HT-29 (cell line): ENCODE measurements at regions not wholly inside any gene's neighbourhood (a gene's known extent, or its start where the extent isn't known, plus 50 kb on each side); places are given as distances from the start of the nearest gene placed in this dataset.

Source experiments
- DNase-seq: peaks from one replicate; pipeline ENCODE4 v3.0.0-alpha.2; 2015; ENCODE audit warnings: low spot score

DNA sequence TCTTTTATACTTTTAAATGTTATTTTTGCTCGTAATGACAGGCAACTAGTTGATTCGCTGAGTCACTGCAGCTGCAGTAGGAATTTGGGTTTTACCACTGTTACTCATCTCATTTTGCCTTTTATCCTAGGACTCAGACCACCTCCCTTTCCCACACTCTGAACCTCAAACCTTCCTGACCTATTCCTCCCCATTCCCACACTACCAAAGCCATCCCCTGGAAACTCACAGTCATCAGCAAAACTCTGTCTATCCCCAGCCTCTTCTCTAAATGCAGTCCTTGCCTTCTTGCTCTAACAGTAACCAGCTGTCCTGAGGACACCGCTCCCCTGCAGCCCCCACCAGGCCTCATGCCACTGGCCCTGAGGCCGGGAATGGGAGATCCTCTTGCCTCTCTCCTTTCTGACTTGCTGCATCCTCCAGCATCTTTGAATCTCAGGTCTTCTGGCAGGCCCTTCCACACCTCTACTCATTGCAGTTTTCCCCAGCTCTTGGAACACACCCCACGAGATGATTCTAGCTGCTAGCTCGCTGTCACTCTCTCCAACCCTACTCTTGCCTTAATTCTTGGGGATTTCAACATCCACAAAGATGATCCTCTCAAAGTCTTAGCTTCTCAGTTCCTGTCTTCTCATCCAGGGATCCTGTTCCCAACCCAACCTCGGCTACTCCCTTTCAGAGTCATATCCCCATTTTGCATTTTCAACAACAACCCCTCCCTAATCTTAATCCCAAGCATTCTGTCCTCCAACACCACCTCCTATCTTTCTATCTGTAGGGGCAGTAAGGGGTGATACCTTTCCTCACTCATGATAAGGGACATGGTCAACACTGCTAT lies 55.9 kb upstream of the C3orf80 start:
- no peak for DNase-seq

DNA sequence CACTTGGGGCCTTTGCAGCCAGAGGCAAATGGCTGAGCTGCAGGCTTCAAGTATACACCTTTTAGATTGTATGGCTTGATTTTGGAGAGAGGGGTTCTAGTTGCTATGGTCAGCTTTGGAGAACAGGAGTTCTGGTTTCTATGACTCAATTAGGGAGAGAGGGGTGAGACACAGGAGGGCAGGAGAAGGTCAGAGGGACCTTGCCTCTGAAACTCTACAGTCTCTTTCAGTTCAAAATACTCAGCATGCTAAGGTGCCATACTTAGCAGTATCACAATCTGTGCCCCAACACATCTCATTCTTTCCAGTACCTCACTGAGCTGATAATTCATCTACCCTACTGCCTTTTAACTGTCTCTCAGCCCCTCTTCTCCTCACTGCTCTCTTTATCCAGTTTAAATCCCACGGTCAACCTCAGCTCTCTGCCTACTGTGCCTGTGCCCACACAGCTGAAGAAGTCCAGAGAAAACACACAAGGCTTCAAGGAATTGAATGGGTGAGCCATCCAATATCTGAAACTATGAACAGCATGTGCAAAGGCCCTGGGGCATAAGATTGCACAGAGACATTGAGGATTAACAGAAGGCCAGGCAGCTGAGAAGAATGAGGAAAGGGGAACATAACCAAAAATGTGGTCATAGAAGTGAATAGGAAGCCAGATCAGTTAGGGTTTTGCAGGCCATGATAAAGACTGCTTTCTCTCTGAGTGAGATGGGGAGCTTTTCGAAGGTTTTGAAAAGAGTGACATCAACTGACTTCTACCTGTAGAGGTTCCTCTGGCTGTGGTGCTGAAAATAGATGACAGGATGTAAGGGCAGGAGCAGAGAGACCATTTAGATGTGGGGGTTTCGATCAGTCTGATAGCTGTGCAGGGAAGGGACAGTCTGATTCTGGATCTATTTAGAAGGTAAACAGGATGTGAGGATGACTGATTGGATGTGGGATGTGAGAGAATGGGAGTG lies 54.5 kb upstream of the C3orf80 start:
- no peak for DNase-seq

DNA sequence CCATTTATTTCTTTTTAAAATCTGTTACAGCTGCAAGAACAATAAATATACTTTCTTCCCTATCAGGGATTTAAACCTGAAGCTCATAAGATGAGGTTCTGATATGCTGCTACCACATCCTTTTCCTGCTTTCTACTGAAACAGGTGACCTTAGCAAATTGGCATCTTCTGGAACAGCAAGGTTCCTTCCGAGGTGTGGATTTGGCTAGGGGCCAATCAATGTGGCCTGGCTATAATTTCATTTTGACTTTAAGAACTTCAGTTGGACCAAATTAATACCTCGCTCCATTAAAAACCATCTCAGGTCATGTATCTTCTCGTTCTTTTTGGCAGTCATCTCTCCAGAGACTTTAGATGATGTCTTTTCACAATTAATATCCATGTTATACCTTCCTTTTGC lies 53.4 kb upstream of the C3orf80 start:
- DNase-seq: no peak

DNA sequence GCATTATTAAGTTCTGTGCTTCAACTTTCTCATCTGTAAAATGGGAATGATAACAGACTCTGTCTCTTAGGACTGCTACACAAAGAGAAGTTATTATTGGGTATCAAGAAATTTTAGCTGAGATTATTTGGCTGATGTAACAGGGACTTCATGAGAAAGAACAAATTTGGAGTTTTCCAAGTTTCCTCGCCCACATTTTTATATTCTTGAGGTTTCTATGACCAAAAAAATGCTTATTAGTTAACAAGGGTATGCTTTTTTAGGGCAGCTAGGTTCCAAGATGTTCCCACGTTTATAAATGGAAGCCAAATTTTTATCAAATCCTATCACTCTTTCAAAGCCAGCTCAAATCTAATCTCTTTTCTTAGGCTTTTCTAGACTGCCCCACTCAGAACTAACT lies 50.6 kb upstream of the C3orf80 start:
- no peak for DNase-seq
